DOHH2 (cell line): ENCODE measurements at regions not wholly inside any gene's neighbourhood (a gene's known extent, or its start where the extent isn't known, plus 50 kb on each side); places are given as distances from the start of the nearest gene placed in this dataset.

Experiments
- H3F3A ChIP-seq: fragments of 200-600 bp; sonication (generic), shearing (Covaris generic); 2 replicates; pipeline ENCODE4 v1.6.0; 2016; ENCODE audit warnings: antibody characterized with exemption, mild to moderate bottlenecking; ENCODE audit not compliant: control insufficient read depth, insufficient read depth
- H3K27ac ChIP-seq: fragments of 200-600 bp; sonication (generic); 2 replicates; pipeline ENCODE4 v1.5.1; 2014; ENCODE audit warnings: low read depth, mild to moderate bottlenecking, low read length, moderate library complexity
- H3K27me3 ChIP-seq: fragments of 200-600 bp; sonication (generic); 2 replicates; pipeline ENCODE4 v1.6.1; 2014; ENCODE audit warnings: mild to moderate bottlenecking, low read length, mixed read lengths; ENCODE audit not compliant: control insufficient read depth
- H3K36me3 ChIP-seq: fragments of 200-600 bp; sonication (generic); 2 replicates; pipeline ENCODE4 v1.6.1; 2014; ENCODE audit warnings: mild to moderate bottlenecking, low read length, moderate library complexity, mixed read lengths; ENCODE audit not compliant: control insufficient read depth
- H3K4me1 ChIP-seq: fragments of 200-600 bp; sonication (generic); 2 replicates; pipeline ENCODE4 v1.6.1; 2014; ENCODE audit warnings: mild to moderate bottlenecking, low read length, mixed read lengths; ENCODE audit not compliant: control insufficient read depth
- H3K4me2 ChIP-seq: fragments of 200-600 bp; sonication (generic); 2 replicates; pipeline ENCODE4 v1.6.0; 2014; ENCODE audit warnings: mild to moderate bottlenecking, low read length, moderate library complexity
- H3K4me3 ChIP-seq: fragments of 200-600 bp; sonication (generic); 2 replicates; pipeline ENCODE4 v1.5.1; 2014; ENCODE audit warnings: mild to moderate bottlenecking, low read length, mixed read lengths
- H3K79me2 ChIP-seq: fragments of 200-600 bp; sonication (generic); 2 replicates; pipeline ENCODE4 v1.6.1; 2014; ENCODE audit warnings: mild to moderate bottlenecking, low read length, mixed read lengths; ENCODE audit not compliant: control insufficient read depth
- H3K9me2 ChIP-seq: fragments of 200-600 bp; sonication (generic); replicated peaks from 2 replicates; pipeline ENCODE4 v1.6.1; 2014; ENCODE audit warnings: mild to moderate bottlenecking, low read length, mixed read lengths; ENCODE audit not compliant: control insufficient read depth
- H3K9me3 ChIP-seq: fragments of 200-600 bp; sonication (generic); 2 replicates; pipeline ENCODE4 v1.6.1; 2014; ENCODE audit warnings: antibody characterized with exemption, low read length, mixed read lengths; ENCODE audit not compliant: control insufficient read depth, insufficient read depth
- H4K20me1 ChIP-seq: fragments of 200-600 bp; sonication (generic); 2 replicates; pipeline ENCODE4 v1.6.0; 2014; ENCODE audit warnings: low read depth, mild to moderate bottlenecking, antibody characterized with exemption, low read length, moderate library complexity; ENCODE audit not compliant: control insufficient read depth, insufficient read depth
- CTCF ChIP-seq: fragments of 200-600 bp; sonication (generic); IDR thresholded peaks from one replicate; pipeline ENCODE4 v1.5.1; 2014; ENCODE audit warnings: antibody characterized with exemption, mild to moderate bottlenecking, low read depth, low read length; ENCODE audit not compliant: poor library complexity, severe bottlenecking
- EZH2phosphoT487 ChIP-seq: fragments of 200-600 bp; sonication (generic); IDR thresholded peaks from 2 replicates; pipeline ENCODE4 v1.6.1; 2017; ENCODE audit warnings: borderline replicate concordance, mild to moderate bottlenecking, antibody characterized with exemption, low read length, moderate library complexity, mixed read lengths

GRCh38 chr7:28269700-28270361 lies 89.2 kb upstream of the JAZF1 start:
- Histone ChIP-seq H3K36me3 (no peaks in the 10 kb centered on the region), H3K27me3 (no peaks in the 10 kb centered on the region), H3K4me2 (peak overlapping the region; percentile 8)

GRCh38 chr7:28270536-28270935 lies 89.9 kb upstream of the JAZF1 start:
- Histone ChIP-seq H3K4me3 (no peak overlapping the region), H3K4me1 (peaks cover 37% of the 10 kb centered on the region), H3K9me2 (no peaks in the 10 kb centered on the region), H4K20me1 (no peaks in the 10 kb centered on the region), H3K4me2 (peak overlapping the region; percentile 8; the same call in 1 of the 2 replicates), H3F3A (peaks cover 4% of the 10 kb centered on the region; the same call in 1 of the 2 replicates), H3K9me3 (no peaks in the 10 kb centered on the region), H3K79me2 (no peaks in the 10 kb centered on the region), H3K27ac (no peak overlapping the region), H3K36me3 (no peaks in the 10 kb centered on the region), H3K27me3 (no peaks in the 10 kb centered on the region)
- TF ChIP-seq EZH2phosphoT487 (no peak), CTCF (no peak)

More at GRCh38 chr7:28269700-28270361, 89.2 kb upstream of the JAZF1 start:
- TF ChIP-seq CTCF (no peak), EZH2phosphoT487 (no peak)
- H3K27ac ChIP-seq = no peak overlapping the region
- H3K79me2 ChIP-seq = no peaks in the 10 kb centered on the region
- peaks cover 37% of the 10 kb centered on the region for H3K4me1 ChIP-seq
- H4K20me1 ChIP-seq = no peaks in the 10 kb centered on the region
- no peaks in the 10 kb centered on the region for H3K9me2 ChIP-seq
- peaks cover 4% of the 10 kb centered on the region; the same call in 1 of the 2 replicates for H3F3A ChIP-seq
- H3K4me3 ChIP-seq = no peak overlapping the region
- no peaks in the 10 kb centered on the region for H3K9me3 ChIP-seq

- H3K9me2 ChIP-seq = no peaks in the 10 kb centered on the region
- no peak for TF ChIP-seq EZH2phosphoT487
- TF ChIP-seq CTCF = peak; percentile 89
- no peak overlapping the region for H3K27ac ChIP-seq
- H3K4me3 ChIP-seq = peak overlapping the region; percentile 50
- H3K9me3 ChIP-seq = no peaks in the 10 kb centered on the region
- H3K4me1 ChIP-seq = peaks cover 23% of the 10 kb centered on the region
- no peaks in the 10 kb centered on the region for H4K20me1 ChIP-seq
- H3K27me3 ChIP-seq = no peaks in the 10 kb centered on the region
- no peaks in the 10 kb centered on the region for H3K79me2 ChIP-seq
- no peaks in the 10 kb centered on the region for H3K36me3 ChIP-seq
- peak overlapping the region; percentile 64 for H3K4me2 ChIP-seq
- H3F3A ChIP-seq = peaks cover 4% of the 10 kb centered on the region; the same call in 1 of the 2 replicates
These were observed 91.9 kb upstream of the JAZF1 start for GRCh38 chr7:28272461-28272877.
